ENCODE measurements at regions not wholly inside any gene's neighbourhood (a gene's known extent, or its start where the extent isn't known, plus 50 kb on each side); places are given as distances from the start of the nearest gene placed in this dataset.

DNA sequence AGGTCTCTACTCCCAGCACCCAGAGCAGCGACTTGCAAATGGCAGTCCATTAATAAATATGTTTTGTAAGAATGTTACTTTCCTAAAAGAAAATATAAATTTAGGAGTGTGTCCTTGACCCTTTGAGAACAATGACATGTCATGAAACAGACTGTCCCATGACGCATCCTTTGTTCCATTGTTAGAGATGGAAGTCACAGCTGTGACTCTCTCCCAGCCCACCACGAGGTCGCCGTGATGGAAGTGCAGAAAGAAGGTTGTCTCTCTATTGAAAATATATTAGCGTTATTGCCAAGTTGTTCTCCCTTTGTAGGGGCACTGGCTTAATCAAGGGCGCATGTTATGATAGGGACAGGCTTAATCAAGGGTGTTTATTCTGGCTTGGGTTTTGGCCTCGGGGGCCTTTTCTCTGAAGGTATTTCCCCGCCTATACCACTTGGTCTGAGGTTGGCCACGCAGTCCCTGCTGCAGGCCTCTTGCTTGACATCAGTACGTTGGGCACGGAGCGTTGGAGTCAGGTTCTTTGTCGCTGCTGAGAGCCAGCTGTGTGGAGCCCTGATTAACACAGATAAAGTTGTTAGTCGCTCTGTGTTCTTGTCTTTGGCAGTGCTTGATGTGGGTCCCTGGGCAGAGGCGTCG, 126.7 kb upstream of the ZNF536 start:
- WGBS, 2 donors: 88 to 90% methylated on average over 17 of the region's 17 CpGs
- H3K36me3 ChIP-seq: no peaks in the 10 kb centered on the region
- DNase-seq (ENCODE audit: low spot score in 2 of 2): no peak
- no peak overlapping the region for H3K4me3 ChIP-seq
- H3K27me3 ChIP-seq: no peaks in the 10 kb centered on the region
- H3K4me1 ChIP-seq: peaks cover 0 to 4% (median 0%) of the 10 kb centered on the region in 4 donors
- TF ChIP-seq POLR2A (IDR thresholded peaks at IDR 0.05) (no peak), EP300 (IDR thresholded peaks at IDR 0.05) (no peak)
- TF ChIP-seq, protein P1, sequence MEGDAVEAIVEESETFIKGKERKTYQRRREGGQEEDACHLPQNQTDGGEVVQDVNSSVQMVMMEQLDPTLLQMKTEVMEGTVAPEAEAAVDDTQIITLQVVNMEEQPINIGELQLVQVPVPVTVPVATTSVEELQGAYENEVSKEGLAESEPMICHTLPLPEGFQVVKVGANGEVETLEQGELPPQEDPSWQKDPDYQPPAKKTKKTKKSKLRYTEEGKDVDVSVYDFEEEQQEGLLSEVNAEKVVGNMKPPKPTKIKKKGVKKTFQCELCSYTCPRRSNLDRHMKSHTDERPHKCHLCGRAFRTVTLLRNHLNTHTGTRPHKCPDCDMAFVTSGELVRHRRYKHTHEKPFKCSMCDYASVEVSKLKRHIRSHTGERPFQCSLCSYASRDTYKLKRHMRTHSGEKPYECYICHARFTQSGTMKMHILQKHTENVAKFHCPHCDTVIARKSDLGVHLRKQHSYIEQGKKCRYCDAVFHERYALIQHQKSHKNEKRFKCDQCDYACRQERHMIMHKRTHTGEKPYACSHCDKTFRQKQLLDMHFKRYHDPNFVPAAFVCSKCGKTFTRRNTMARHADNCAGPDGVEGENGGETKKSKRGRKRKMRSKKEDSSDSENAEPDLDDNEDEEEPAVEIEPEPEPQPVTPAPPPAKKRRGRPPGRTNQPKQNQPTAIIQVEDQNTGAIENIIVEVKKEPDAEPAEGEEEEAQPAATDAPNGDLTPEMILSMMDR (IDR thresholded peaks at IDR 0.05): no peak
- H3K27ac ChIP-seq: no peak overlapping the region
- no peaks in the 10 kb centered on the region for H3K9me3 ChIP-seq

DNA sequence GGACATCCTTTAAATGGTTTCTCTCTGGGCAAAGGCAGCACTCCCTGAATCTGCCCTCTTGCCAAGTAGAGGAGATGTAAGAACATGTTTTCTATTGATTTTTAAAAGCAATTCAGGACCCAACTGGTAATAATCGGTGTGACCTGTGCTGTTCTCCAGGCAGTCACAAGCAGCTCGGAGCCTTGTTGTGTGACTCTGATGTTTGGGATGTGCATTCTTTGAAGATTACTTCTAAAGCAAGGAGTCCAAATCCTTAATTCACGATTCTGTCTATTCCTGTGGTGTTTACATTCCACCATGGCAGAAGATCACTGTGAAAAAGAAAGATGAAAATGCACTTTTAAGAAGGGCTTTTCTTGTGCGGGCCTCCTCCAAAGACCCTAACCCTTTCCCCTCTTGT, 122.3 kb upstream of the ZNF536 start:
- WGBS, 2 donors: 71 to 77% methylated on average over 4 of the region's 4 CpGs
- Histone ChIP-seq H3K36me3 (no peaks in the 10 kb centered on the region), H3K27ac (no peak overlapping the region), H3K9me3 (no peaks in the 10 kb centered on the region), H3K27me3 (no peaks in the 10 kb centered on the region), H3K4me1 (peaks cover 0 to 7% (median 0%) of the 10 kb centered on the region in 4 donors), H3K4me3 (no peak overlapping the region)
- DNase-seq (ENCODE audit: low spot score in 2 of 2): no peak
- no peak for TF ChIP-seq POLR2A (IDR thresholded peaks at IDR 0.05)
- TF ChIP-seq EP300 (IDR thresholded peaks at IDR 0.05): no peak
- TF ChIP-seq, protein P1 (IDR thresholded peaks at IDR 0.05): no peak

DNA sequence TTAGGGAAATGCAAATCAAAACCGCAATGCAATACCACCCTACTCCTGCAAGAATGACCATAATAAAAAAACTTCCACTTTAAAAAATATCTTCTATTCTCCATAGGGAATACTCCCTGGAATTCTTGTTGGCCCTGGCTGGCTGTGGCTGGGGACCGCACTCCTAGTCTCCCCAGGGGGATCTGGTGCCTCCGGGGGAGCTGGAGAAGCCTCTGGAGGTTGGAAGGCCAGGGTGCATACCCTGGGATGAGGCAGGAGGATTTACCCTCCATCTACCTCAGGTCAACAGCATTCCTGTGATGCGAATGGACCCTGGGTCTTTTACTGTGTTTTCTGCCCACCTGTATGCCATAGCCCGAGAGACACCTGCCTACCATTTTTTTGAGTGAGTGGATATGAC, 120.0 kb upstream of the ZNF536 start:
- DNase-seq (ENCODE audit: low spot score in 2 of 2): no peak
- no peak overlapping the region for H3K27ac ChIP-seq
- H3K4me3 ChIP-seq: no peak overlapping the region
- no peaks in the 10 kb centered on the region for H3K9me3 ChIP-seq
- TF ChIP-seq EP300 (IDR thresholded peaks at IDR 0.05) (no peak), POLR2A (IDR thresholded peaks at IDR 0.05) (no peak)
- TF ChIP-seq, protein P1 (IDR thresholded peaks at IDR 0.05): no peak
- peaks cover 0 to 22% (median 3%) of the 10 kb centered on the region in 4 donors for H3K4me1 ChIP-seq
- H3K36me3 ChIP-seq: no peaks in the 10 kb centered on the region
- 82 to 89% methylated on average over 5 of the region's 5 CpGs for WGBS, 2 donors
- H3K27me3 ChIP-seq: no peaks in the 10 kb centered on the region

DNA sequence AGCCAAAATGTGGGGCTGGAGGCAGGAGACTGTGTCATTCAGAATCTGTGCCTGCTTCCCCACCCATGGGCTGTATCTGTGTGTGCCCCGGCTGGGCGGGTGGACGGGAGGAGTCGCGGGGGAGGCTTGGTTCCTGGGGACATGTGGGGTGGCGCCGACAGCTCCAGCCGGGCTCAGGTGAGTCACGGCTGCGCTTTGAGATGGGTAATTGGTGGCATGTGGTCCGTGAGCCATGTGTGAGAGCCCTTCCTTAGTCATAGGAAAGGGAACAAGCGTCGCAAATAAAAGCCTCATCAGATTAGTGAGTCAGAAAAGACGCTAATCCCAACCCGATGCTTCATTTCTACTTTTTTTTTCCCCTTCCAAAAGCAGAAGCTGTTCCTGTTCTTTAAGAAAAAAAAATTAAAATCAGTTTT, 118.6 kb upstream of the ZNF536 start:
- Histone ChIP-seq H3K9me3 (no peaks in the 10 kb centered on the region), H3K36me3 (no peaks in the 10 kb centered on the region), H3K27ac (peak overlapping the region in 3 of 4 donors; percentile 40 to 69 (median 62)), H3K4me3 (peak overlapping the region in 1 of 4 donors; percentile 22), H3K4me1 (peaks cover 0 to 22% (median 5%) of the 10 kb centered on the region in 4 donors), H3K27me3 (no peaks in the 10 kb centered on the region)
- TF ChIP-seq, protein P1 (IDR thresholded peaks at IDR 0.05): no peak
- TF ChIP-seq EP300 (IDR thresholded peaks at IDR 0.05): no peak
- TF ChIP-seq POLR2A (IDR thresholded peaks at IDR 0.05): no peak
- 38 to 39% methylated on average over 15 of the region's 15 CpGs for WGBS, 2 donors
- DNase-seq (ENCODE audit: low spot score in 2 of 2): no peak

DNA sequence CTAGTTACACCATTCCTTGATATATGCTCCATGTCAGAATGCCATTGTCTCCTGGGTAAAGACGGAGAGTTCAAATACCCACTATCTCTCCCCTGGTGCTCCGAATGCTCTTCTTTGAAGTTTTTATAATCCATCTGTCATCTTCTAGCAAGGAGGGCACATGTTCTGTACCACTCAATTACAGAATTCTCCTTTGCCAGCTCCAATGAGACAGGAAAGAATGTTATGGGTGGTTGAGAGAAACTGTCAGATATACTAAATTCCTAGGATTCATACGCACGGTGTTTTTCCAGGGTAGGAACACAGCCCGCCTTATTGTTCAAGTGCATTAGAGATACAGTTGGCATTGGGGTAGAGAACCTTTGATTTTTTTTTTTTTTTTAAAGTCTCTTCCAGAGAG, 118.0 kb upstream of the ZNF536 start:
- H3K27ac ChIP-seq: peak overlapping the region in 2 of 4 donors; percentile 62 to 69
- no peak for DNase-seq (ENCODE audit: low spot score in 2 of 2)
- no peaks in the 10 kb centered on the region for H3K36me3 ChIP-seq
- no peaks in the 10 kb centered on the region for H3K27me3 ChIP-seq
- WGBS, 2 donors: 44 to 61% methylated on average over 5 of the region's 5 CpGs
- no peaks in the 10 kb centered on the region for H3K9me3 ChIP-seq
- peak overlapping the region in 1 of 4 donors; percentile 22 for H3K4me3 ChIP-seq
- H3K4me1 ChIP-seq: peaks cover 0 to 18% (median 5%) of the 10 kb centered on the region in 4 donors
- TF ChIP-seq POLR2A (IDR thresholded peaks at IDR 0.05): no peak
- TF ChIP-seq, protein P1 (IDR thresholded peaks at IDR 0.05): no peak
- no peak for TF ChIP-seq EP300 (IDR thresholded peaks at IDR 0.05)

Measured in tibial nerve (tissue), 4 donors.